Esophagus mucosa (tissue), 1 donor: ENCODE measurements at regions not wholly inside any gene's neighbourhood (a gene's known extent, or its start where the extent isn't known, plus 50 kb on each side); places are given as distances from the start of the nearest gene placed in this dataset.

Source experiments
- ATAC-seq: fragments of 200-7000 bp; cut with Tn5 transposase; one replicate; pipeline ENCODE4 v1.9.1; 2020
- donor health status: DM: yes; HTN: yes; CAD: no.

GRCh38 chr2:126831234-126832005 lies 67.3 kb upstream of the TEX51 start:
- no peak for ATAC-seq

- no peak for ATAC-seq
These were observed 66.7 kb upstream of the TEX51 start for GRCh38 chr2:126832014-126832413.

DNA sequence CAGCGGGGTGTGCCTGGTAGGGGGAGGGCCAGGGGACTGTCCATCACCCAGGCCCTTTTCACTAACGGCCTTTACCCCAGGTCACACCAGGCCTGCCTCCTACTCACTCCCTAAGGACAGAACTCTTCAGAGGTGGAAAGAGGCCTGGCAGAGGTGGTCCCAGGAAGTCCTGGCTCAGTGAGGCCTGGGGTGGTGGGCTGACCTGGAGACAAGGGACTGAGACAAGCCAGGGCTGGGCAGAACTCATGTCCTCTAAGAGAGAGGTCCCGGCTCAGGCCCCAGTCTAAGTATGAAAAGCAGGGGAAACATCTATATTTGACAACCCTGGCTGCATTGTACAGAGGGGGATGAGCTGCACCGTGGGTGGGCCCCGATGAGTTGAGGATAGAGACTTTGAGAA lies 65.9 kb upstream of the TEX51 start:
- no peak for ATAC-seq

GRCh38 chr2:126834006-126834659 lies 64.6 kb upstream of the TEX51 start:
- ATAC-seq, result no peak

DNA sequence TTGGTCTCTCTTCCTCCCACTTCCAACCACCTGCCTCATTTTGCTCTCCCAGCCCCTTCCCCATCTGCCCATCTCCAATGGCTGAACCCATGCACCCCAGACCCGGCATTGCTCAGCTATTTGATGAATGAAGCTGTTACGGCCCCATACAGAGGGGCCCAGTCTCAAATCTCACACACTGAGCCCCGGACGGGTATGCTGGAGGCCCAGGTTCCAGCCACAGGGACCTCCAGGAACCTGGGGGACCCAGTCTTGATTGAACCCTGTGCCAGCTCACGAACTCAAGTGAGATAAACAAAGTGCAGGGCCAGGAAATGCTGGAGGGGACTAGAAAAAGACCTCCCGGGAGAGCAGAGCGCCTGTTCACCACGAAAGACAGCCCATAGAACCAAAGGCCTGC lies 63.4 kb upstream of the TEX51 start:
- no peak for ATAC-seq

DNA sequence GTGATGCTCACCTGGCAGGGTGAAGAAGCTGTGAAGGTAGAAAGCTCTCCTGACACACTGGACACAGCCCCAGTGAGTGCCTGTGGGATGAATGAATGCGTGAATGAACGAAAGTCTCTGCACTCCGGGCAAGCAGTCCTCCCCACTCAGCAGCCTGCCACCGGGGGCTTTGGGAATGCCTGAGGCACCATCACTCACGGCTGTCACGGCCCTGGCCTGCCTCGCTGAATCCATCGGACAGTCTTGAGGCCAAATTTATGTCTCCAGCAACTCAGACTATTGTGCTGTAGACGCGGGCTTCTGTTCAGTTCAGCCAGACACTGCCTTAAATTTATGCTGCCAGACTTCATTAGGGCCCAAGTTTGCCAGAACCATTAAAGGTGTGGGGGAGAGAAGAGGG lies 62.9 kb upstream of the TEX51 start:
- no peak for ATAC-seq

DNA sequence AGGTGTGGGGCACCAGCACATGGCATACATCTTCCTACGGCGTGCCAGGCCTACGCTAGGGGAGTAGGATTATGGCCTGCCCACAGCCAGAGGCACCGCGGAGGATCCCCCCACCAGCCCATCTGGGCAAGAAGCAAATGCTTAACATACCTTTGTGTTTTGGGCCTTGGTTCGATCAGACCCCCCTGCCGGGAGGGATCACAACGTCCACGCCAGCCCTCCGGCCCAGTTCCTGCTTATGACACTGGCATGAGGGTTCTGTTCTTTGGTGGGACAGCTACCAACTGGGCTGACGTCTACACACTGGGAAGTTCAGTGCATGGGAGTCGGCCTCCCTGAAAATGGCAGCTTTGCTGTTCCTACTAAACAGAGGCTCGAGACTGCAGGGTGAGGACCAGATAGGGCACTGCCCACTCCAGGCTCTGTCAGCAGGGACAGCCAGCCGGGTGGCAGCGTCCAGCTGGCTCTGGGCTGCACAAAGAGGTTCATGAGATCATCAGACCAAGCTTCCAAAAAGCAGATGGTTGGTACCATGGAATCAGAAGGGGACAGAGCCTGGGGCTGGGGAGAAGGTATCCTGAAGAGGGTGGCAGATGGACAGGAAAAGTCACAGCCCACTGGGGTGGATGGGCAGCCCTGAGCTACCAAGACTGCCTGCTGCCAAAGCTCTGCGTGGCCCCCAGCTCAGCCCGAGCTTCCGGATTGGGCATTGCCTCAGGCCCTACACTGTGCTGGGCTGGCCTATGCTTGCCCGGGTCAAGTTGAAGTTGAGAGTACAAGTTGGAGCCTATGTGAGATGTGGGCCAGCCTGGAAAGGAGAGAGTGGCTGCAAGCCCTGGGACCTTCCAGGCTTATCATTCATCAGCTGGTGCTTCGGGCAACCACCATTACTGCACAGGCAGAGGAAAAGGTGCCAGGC lies 61.7 kb upstream of the TEX51 start:
- ATAC-seq, result no peak

DNA sequence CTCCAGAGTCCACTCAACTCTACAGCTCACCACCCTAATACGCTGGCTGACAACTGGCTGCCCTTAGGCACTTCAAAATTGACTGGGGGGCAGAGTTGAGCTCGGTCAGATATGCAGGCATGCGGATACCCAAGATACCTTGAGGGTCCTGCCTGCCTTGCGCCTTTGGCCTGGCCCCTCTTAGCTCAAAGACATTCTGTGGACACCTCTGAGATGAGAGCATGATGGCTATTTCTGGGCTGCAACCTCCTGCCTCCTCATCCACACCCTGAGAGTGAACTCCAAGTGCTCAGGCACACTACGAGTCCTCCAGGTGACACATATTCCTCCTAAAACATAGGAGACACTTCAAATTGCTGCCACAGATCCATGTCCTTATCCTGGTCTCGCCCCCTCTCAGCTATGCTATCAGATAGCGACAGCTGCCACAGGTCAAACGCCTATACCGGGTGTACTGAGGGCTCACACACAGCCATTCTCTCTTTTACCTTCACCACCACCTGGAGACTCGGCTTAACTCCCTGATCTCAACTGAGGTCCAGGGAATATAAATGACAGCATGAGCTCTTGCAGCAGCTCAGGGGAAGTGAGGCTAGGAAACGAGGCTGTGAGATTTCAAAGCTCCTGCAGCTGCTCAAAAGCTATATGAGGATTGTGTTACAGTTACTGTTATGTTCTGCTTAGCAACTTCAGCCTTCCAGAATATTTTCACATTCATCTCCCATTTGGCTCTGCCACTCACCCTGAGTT lies 60.5 kb upstream of the TEX51 start:
- ATAC-seq, result no peak

GRCh38 chr2:126838716-126838985 lies 60.0 kb upstream of the TEX51 start:
- ATAC-seq, result no peak

GRCh38 chr2:126839796-126840195 lies 58.9 kb upstream of the TEX51 start:
- ATAC-seq, result no peak

DNA sequence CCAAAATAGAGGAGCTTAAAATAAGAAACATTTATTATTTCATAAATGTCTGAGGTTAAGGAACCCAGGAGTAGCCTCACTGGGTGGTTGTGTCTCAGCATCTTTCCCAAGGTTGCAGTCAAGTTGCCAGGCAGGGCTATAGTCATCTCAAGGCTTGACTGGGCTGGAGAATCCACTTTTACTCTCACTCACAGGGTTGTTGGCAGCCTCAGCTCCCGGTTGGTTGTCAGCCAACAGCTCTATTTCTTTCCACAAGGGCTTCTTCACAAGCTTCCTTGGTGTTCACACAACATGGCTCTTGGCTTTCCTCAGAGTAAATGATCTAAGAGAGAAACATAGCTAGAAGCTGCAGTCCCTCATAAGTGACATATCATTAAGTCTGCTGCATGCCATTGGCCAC lies 55.6 kb upstream of the TEX51 start:
- no peak for ATAC-seq

GRCh38 chr2:126846241-126846640 lies 52.4 kb upstream of the TEX51 start:
- ATAC-seq, result no peak
